GM10266 (cell line): ENCODE measurements at regions not wholly inside any gene's neighbourhood (a gene's known extent, or its start where the extent isn't known, plus 50 kb on each side); places are given as distances from the start of the nearest gene placed in this dataset.

Experiments
- DNase-seq: peaks from one replicate; pipeline ENCODE4 v3.0.0; 2012; ENCODE audit errors: extremely low spot score
- CTCF ChIP-seq: IDR thresholded peaks from 2 replicates; pipeline ENCODE4 v1.5.1; 2012; ENCODE audit warnings: mild to moderate bottlenecking, low read depth; ENCODE audit not compliant: control insufficient read depth, insufficient read depth; ENCODE audit errors: missing control alignments

- no peak for TF ChIP-seq CTCF
- no peak for DNase-seq
Measured at GRCh38 chr13:72246396-72246795, 379.4 kb upstream of the DACH1 start.

- no peak for DNase-seq
Measured at GRCh38 chr13:72244788-72245187, 377.8 kb upstream of the DACH1 start.

GRCh38 chr13:72230131-72230530 is 363.1 kb upstream of the DACH1 start:
- TF ChIP-seq CTCF: no peak
- no peak for DNase-seq

More at GRCh38 chr13:72244788-72245187, 377.8 kb upstream of the DACH1 start:
- no peak for TF ChIP-seq CTCF

- no peak for DNase-seq
- no peak for TF ChIP-seq CTCF
Measured at GRCh38 chr13:72229067-72229466, 362.1 kb upstream of the DACH1 start.

- peak; percentile 7 for DNase-seq
Measured at GRCh38 chr13:72221276-72221962, 354.4 kb upstream of the DACH1 start.

GRCh38 chr13:72218966-72219365 is 352.0 kb upstream of the DACH1 start:
- no peak for TF ChIP-seq CTCF
- DNase-seq: no peak

More at GRCh38 chr13:72221276-72221962, 354.4 kb upstream of the DACH1 start:
- peak; percentile 59 for TF ChIP-seq CTCF

GRCh38 chr13:72217142-72217541 is 350.1 kb upstream of the DACH1 start:
- TF ChIP-seq CTCF: no peak
- DNase-seq: no peak
